CD4-positive, alpha-beta T cell treated with Interleukin-4 for 1 hour (primary cell): ENCODE measurements at regions not wholly inside any gene's neighbourhood (a gene's known extent, or its start where the extent isn't known, plus 50 kb on each side); places are given as distances from the start of the nearest gene placed in this dataset.

Experiments used
- DNase-seq, 2 donors: peaks; one replicate each; pipeline ENCODE4 v3.0.0-alpha.2; 2020 to 2022

DNA sequence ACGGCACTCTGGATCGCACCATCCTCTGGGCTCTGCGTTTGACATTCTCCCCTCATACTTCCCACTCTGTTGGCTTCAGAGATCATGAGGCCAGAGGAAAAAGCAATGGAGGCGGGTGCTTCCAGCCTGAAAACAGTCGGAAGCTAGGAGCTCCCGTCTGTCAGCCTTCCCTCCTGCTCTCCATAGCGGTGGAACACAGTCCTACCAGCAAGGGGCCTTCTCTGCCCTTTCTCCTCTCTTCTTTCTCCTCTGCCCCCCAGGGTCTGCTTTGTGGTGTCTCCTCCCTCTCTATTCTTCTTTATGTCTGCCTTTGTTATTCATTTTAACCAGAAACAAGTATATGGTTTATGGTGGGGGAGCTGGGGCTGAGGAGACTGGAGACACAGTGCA lies 152.5 kb upstream of the NFIB start:
- DNase-seq, result no peak

GRCh38 chr9:14462950-14463349 lies 149.0 kb upstream of the NFIB start:
- no peak for DNase-seq

GRCh38 chr9:14455243-14455642 lies 141.3 kb upstream of the NFIB start:
- DNase-seq, result no peak

DNA sequence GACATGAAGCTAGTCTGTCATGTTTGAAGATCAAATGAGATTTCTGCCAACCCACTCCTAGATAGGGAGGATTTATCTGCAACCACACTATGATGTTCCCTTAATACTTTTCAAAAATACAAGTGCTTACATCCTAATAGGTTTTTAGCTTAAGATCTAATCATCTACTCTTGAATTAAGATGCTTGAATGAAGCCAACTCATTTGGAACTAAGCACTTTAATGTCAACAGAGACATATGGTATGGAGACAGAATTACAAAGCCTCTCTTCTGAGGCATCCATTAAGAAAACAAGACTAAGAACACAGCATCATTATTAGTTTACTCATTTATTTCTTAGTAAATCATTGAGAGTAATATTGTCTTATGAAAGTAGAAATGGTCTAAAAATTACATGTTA lies 139.3 kb upstream of the NFIB start:
- DNase-seq, result no peak

GRCh38 chr9:14452539-14452938 lies 138.6 kb upstream of the NFIB start:
- DNase-seq, result no peak

DNA sequence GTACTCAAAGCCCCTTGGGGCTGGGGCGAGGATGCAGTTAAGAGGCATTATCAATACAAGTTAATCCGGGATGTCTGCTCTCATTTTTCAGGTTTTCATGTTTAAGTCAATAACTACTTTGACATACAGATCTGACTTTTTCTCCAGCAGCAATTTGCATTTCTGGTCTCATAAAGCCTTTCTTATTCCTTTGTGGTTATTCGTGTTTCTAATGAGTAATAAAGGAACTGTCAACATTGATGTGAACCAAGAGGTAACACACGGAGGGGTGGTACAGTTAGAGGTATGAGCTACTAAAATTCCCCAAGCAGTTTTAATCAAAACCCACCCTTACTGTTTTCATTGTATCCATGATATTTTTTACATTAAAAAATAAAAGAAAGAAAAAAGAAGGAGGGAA lies 138.0 kb upstream of the NFIB start:
- DNase-seq, result no peak

DNA sequence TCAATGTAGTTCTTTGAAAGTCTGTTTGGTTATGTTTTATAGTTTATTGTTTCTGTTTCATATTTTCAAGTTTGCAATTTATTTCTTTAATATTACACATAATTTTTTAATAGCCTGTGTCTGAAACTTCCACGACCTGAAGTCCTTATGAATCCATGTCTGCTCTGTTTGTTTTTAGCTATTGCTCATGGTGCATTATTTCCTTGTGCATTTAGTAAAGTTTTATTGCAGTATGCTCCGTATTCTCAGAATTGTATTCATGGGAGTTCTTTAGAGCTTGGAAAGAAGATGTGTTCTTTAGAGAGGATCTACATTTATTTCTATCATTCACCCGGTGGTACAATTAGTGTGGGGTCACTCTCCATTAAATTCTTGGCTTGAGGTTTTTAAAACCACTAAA lies 133.2 kb upstream of the NFIB start:
- no peak for DNase-seq

DNA sequence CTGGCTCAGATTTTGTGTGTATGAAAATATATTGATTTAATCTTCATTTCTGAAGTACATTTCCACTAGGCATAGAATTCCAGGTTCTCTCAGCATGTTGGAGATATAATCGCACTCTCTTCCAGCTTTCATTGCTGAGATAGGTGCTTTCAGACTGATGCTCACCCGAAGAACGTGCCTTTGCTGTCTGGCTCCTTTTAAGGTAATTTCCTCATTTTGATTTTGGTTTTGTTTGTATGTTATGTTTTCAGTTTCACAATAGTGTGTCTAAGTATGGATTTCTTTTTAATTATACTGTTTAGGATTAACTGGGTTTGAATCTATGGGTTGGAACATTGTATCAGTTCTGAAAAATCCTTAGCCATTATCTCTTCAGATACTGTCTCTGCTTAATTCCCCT lies 132.0 kb upstream of the NFIB start:
- DNase-seq, result no peak

GRCh38 chr9:14442956-14443355 lies 129.0 kb upstream of the NFIB start:
- no peak for DNase-seq

DNA sequence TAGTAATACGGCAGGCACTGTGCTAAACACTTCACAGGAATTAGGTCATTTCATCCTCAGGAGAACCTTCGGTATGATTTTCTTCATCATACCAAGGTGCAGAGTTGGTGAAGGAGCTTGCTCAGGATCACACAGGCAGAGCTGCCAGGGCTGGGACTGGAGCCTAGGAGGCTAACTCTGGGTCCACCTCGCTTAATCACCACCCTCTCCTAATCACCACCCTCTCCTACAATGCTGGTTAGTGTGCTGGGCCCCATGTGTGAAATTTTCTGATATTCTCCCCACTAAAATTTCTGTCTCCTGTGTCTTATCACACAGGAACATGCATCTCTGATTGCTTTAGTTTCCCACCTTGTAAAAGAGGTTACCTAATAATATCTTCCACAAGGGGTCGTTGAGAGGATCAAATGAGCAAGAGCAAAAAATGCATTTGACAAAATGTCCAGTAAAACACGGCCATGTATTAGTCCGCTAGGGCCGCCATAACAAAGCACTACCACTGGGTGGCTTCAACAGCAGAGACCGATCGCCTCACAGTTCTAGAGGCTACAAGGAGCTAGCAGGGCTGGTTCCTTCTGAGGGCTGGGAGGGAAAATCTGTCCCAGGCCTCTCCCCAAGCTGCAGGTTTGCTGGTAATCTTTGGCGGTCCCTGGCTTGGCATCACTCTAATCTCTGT lies 128.2 kb upstream of the NFIB start:
- DNase-seq, result no peak

DNA sequence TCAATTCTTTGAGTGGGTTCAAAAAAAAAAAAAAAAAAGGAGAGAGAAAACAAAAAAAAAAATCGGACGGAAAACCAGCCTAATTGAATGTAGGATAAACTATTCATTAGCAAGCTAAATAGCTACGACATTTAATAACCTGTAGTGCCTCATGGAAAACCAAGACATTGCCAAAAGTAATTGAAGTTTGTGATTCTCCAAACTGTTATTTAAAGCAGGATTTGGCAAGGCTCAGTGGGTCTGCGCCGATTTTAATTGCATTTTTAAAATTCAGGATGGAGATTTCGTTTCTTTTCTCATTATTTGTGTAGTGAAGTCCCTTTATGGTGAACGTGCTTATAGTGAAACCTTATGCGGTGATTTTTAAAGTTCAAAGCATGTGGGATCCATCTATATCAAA lies 127.2 kb upstream of the NFIB start:
- DNase-seq, result no peak

DNA sequence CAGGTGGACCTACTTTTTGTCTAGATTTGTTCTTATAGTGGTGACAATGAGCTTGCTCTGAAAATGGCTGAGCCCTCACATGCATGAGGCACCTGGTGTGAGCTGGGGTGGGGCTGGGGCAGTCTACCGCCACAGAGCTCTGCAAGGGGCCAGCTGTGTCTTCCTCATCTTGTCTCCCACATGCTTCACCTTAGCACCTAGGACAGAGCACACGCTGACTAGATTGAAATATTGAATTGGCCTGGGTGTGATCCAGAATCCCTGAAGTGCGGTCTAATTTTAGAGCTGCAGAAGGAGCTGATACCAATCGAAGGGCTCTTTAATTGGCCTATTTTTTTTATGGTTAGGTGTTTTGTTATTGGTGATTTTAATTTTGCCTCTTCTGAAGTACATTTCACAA lies 126.1 kb upstream of the NFIB start:
- no peak for DNase-seq

DNA sequence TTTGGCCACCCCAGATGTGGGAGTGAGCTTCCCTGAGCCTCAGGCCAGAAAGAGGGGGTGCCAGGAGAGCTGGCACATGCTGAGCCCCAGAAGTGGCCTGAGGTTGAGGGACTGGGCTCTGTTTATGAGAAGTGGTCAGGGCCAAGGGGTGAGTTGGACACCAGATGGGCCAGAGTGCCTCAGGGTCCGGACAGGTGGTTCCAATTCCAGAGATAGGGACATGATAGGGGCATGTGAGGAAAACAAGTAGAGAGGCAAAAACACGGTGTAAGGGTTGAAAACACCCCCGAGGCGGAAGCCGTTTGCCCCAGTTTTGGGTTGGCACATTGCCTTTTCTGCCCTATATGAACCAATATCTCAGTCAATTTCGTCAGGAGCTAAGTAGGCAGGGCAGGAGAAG lies 125.6 kb upstream of the NFIB start:
- DNase-seq, result no peak

DNA sequence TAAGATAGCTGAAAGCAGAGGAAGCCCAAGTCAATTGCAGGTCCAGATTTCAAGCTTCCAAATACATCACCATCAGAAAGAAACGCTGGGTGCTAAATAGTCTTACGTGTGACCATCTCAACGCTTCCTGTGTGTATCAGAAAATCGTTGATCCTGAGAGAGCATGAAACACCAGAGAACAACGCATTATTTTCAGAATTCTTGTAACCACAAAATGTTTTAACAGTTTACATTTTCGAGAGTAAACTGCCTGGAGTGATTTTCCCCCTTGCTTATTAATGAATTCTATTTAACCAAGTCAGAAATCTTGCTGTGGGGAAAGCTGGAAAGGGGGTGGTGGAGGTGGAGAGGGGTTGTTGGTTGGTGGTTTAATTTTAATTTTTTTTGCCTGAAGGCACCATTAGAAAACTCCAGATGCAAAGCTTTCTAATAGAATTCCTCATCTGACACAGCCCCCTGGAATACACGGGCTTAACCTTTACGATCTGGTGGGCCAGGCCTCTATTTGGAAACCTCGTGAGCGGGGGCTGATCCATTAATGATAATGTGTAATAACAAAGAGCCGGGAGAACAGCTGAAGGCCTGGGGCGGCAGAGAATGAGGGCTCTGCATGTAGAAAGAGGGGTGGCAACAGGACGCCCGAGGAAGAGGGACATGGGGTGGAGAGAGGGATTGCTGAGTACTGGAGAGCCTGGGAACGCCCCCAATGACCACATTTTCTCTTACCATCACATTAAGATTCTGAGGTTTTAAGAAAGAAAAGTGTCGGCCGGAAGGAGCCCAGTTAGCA lies 124.5 kb upstream of the NFIB start:
- DNase-seq, result no peak

DNA sequence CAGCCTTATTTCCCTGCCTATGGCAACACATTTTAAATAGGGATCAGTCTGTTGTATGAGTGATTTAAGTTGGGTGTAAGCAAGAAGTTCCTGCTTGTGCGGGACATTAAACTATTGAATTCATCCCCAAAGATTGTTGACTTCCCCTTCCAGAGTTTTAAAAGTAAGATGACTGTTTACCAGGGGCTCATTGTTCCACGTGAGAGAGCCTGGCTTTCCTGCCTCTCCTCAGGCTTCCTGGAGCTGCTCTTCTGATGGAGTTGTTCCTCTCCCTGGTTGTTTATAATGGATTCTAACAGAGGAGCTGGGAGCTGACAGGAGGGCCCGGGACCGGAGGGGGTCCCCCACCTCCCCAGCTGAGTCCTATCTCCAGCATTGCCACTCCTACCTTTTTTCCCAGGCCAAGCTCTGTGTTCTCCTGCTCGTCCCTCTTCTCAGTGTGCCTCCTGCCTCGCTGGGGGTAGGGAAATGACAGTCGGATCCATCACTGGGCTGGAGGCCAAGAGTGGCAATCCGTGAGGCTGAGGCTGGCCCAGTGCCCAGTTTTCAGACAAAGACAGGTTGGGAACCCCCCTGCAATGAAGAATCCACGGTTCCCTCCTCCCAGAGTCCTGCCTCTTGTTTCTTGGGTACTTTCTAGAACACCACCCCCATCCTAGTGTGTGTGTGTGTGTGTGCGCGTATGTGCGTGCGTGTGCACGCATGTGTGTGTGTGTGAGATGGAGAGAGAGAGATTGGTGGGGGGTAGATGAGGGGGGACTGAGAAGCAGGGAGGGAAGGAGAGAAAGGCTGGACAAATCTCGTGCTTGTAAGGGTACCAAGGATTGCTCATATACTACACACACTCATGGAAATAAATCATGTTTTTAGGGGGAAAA lies 123.7 kb upstream of the NFIB start:
- no peak for DNase-seq

DNA sequence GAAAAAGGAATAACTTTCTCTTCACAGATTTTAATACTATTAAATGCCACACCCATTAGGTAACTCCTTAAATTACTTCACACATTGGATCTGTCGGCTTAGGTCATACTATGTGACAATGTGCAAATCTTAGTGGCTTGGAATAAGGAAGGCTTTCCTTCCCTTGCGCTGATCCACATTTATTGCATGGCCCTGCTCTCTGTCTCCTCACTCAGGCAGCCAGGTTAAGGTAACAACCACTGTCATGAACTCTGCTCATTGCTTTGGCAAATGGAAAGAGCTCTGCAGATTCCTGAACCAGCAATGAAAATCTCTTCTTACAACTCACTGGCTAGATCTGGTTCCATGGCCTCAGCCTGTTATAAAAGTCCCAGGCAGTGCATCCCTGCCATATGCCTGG lies 121.9 kb upstream of the NFIB start:
- no peak for DNase-seq

GRCh38 chr9:14434971-14435718 lies 121.2 kb upstream of the NFIB start:
- DNase-seq, result no peak

GRCh38 chr9:14434158-14434504 lies 120.2 kb upstream of the NFIB start:
- DNase-seq, result no peak

- no peak for DNase-seq
Measured at GRCh38 chr9:14433351-14434157, 119.6 kb upstream of the NFIB start.

- no peak for DNase-seq
Measured at GRCh38 chr9:14432666-14433350, 118.9 kb upstream of the NFIB start.

DNA sequence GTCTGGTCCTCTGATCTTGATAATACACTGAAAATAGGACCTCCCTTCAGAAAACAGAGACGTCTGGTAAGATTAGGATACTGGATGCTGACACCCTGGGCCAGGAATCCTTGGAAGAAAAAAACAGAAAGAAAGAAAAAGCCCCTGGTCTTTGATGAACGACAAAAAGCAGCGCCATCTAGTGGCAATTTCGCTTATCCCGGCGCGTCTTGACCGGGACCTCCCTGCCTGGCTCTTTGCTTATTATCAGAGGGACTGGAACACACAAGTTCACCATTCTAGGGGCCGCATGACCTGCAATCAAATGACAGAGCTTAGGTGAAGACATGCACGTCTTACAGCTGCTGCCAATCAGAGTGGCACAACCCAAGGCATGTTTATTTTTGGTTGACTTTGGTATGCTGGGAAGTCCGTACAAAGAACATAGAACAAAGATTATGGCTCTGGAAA lies 114.9 kb upstream of the NFIB start:
- peak in 1 of 2 donors; percentile 13 for DNase-seq

DNA sequence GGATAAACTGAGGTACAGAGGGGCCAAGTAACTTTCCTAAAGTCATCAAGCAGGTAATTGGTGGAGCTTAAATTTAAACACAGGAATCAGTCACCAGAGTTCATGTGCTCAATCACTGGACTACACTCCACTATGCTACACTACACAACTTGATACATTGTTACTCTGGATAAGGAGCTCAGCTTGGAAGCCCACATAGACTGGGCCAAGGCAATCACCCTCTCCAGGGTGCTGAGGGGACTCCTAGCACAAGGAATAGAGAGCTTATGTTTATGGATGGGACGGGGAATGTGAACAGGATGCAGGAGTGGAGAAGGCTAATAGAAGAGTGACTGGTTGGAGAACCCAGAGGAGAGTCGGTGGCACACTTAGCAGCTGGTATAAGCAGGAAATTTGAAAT lies 113.5 kb upstream of the NFIB start:
- DNase-seq, result no peak
